COR-L47 (cell line): ENCODE measurements at regions not wholly inside any gene's neighbourhood (a gene's known extent, or its start where the extent isn't known, plus 50 kb on each side); places are given as distances from the start of the nearest gene placed in this dataset.
"Not testable (repeated sequence)": the region's sequence is repeated elsewhere in the genome, so short reads cannot be mapped to it uniquely, and the experiment has no call there.

Experiments used
- DNase-seq: peaks from one replicate; lab custom pipeline; 2025; lab: John Stamatoyannopoulos, UW

- no peak for DNase-seq
These were observed 212.7 kb downstream of the CENPC start for GRCh38 chr4:67332627-67333026.

DNA sequence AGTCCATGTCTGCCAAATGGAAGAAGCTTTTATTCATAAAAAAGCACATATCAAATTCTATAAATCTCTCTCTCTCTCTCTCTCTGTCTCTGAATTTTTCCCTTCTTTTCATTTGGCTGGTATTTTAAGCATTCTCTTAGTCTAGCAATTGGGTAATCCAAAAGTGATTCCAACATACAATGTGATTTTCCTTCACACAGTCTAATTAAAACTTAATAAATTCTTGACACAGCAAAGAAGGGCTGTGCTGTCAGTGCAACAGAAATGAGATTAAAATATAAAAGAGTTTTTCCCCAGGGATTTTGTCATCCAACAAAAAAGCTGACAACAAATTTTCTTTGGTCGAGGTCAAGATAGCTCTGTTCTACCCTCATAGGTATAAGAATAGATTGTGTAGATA, 216.9 kb downstream of the CENPC start:
- DNase-seq: no peak

GRCh38 chr4:67328018-67328278, 217.4 kb downstream of the CENPC start:
- no peak for DNase-seq

DNA sequence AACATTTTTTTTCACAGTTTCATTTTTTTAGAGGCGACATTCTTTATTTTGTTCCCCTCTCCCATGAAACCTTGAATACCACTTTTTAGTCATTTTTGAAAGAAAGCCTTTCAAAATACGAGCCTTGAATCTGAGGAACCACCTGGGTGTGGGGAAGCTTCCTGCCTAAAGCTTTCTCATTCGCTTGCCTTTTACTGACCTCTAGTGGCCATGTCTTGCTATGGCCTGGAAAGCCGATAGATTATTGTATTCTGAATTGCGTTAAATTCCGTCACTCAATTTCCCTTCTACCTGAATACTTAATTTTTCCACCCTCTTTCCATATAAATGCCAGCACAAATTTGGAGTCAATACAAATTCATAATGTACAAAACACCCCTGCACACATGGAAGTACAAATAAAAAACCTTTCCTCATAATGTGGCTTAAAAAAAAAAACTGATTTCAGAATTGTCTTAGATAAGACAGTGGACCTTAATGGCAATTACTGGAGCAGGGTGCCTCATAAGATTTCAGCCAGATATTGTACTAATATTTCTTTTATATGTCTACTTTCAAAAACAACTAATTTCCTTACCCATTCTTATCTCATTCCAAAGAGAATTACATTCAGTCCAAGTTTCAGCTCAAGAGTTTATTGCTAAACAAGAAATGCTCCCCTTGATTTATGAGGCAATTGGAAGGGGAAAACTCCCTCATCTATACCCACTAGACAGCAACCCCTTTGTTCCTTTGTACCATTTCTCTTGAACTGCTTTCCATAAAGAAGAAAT, 217.9 kb downstream of the CENPC start:
- DNase-seq: peak; percentile 58

GRCh38 chr4:67325791-67326190, 219.5 kb downstream of the CENPC start:
- DNase-seq: peak; percentile 64

DNA sequence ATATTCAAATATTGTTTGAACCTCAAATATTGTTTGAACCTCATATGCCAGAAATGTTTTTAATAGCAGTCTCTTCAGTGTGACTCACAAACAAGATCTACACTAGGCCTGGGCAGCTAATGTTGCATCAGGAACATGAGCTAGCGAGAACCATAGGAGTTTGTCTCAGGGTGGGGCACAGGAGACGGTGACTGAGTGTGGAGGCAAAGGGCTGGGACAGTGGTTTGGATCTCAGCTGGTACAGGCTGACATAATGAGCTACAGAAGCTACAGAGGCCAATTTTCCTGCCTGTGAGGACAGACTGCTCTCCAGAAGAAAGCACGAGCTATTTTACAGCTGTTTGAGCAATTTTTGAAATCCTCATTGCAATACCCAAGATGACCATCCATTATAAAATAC, 224.7 kb downstream of the CENPC start:
- DNase-seq: no peak

DNA sequence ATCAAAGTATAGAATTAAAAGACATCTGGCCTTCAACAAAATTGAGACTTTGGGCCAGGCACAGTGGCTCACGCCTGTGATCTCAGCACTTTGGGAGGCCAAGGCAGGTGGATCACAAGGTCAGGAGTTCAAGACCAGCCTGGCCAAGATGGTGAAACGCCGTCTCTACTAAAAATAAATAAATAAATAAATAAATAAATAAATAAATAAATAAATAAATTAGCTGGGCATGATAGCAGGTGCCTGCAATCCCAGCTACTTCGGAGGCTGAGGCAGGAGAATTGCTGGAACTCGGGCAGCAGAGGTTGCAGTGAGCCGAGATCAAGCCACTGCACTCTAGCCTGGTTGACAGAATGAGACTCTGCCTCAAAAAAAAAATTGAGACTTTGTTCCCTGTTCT, 225.7 kb downstream of the CENPC start:
- DNase-seq: not testable (repeated sequence)

DNA sequence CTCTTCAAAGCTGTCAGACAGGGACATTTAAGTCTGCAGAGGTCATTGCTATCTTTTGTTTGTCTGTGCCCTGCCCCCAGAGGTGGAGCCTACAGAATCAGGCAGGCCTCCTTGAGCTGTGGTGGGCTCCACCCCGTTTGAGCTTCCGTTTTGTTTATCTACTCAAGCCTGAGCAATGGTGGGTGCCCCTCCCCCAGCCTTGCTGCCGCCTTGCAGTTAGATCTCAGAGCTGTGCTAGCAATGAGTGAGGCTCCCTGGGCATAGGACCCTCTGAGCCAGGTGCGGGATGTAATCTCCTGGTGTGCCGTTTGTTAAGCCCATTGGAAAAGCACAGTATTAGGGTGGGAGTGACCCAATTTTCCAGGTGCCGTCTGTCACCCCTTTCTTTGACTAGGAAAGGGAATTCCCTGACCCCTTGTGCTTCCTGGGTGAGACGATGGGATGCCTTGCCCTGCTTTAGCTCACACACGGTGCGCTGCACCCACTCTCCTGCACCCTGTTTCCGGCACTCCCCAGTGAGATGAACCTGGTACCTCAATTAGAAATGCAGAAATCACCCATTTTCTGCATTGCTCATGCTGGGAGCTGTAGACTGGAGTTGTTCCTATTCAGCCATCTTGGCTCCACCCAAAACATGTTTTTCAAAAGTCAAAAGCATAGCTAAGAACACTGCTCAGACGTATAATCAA, 244.7 kb downstream of the CENPC start:
- not testable (repeated sequence) for DNase-seq

DNA sequence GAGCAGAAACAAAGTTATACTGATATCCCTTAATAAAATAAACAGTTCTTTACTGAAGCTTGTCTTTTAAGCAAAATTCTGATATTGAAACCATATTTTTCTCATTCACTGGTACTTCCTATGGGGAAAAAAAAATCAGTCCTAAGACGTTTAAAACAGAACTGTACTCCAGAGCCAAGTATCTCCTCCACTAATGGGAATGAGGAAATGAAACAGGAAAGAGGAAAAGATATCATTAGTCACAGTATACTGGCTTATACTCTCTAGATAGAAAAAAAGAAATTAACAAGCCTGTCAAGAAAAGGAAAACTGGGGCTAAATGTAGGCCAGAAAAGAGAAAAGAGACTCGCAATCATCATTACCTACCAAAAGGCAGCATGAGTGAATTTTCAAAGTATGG, 252.7 kb downstream of the CENPC start:
- DNase-seq: no peak

DNA sequence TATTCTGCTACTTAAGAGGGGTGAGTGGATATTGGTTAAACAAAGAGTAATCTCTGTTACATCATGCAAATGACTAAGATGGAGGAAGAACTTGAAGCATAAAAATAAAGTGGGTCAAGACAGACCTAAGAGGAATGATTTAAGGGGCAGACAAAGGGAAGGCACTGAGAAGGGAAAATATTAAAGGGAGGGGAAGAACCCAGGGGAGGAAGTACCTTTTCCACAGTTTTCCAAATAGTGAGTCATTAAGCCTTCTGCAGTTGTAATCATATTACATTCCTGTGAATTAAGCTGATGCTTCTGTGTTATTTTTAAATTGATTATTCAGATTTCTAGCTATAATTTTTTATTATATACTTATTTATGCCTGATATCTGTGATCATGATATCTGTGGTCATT, 253.3 kb downstream of the CENPC start:
- DNase-seq: no peak

DNA sequence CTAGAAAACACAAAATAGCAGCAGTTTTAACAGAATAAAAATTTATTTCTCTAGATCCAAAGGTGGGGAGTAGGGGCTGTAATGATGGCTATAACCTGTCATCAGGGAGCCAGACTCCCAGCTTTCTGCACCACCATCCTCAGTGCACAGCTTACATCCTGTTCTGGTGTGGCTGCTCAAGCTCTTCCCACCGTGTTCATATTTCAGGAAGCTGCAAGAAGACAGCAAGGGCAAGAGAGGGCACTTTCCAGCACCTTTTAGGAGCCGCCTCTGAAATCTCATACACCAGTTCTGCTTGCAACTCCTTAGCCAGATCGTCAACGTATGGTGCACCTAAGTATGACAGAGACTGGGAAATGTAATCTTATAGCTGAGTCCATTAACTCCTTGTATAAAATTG, 253.7 kb downstream of the CENPC start:
- no peak for DNase-seq

DNA sequence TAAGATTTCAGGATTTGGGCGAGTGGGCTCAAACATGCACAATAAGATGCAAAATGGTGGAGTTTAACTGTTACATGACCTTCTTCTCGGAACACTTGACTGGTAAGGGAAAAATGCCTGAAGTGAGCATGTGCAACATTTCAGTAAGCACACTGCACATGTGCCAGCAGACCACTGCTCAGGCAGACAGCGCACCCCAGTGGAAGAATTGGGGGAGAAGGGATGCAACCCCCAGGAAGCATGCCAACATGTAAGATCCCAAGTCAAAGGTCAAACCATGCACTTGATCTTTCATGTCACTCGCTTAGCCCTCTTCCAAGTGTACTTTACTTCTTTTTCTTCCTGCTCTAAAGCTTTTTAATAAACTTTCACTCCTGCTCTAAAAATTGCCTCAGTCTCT, 256.3 kb downstream of the CENPC start:
- DNase-seq: peak; percentile 44

GRCh38 chr4:67286724-67287123, 258.6 kb downstream of the CENPC start:
- no peak for DNase-seq

- no peak for DNase-seq
These were observed 262.6 kb downstream of the CENPC start for GRCh38 chr4:67282749-67283148.

DNA sequence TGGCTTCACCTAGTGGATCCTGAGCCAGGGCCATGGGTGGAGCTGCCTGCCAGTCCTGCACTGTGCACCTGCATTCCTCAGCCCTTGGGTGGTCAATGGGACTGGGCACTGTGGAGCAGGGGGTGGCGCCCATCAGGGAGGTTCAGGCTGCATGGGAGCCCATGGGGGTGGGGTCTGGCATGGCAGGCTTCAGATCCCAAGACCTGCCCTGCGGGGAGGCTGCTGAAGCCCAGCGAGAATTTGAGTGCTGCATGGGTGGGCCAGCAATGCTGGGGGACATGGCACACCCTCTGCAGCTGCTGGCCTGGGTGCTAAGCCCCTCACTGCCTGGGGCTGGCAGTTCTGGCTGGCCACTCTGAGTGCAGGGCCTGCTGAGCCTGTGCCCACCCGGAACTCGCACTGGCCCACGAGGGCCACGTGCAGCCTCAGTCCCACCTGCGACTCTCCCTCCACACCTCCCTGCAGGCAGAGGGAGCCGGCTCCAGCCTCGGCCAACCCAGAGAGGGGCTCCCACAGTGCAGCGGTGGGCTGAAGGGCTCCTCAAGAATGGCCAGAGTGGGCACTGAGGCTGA, 270.0 kb downstream of the CENPC start:
- DNase-seq: no peak

DNA sequence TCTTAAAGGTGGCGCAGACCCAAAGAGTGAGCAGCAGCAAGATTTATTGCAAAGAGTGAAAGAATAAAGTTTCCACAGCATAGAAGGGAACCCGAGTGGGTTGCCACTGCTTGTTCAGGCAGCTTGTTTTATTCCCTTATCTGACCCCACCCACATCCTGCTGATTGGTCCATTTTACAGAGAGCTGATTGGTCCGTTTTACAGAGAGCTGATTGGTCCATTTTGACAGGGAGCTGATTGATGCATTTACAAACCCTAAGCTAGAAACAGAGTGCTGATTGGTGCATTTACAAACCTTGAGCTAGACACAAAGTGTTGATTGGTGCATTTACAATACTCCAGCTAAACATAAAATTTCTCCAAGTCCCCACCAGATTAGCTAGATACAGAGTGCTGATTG, 270.6 kb downstream of the CENPC start:
- not testable (repeated sequence) for DNase-seq

- DNase-seq: no peak
These were observed 271.6 kb downstream of the CENPC start for GRCh38 chr4:67273666-67274065.

DNA sequence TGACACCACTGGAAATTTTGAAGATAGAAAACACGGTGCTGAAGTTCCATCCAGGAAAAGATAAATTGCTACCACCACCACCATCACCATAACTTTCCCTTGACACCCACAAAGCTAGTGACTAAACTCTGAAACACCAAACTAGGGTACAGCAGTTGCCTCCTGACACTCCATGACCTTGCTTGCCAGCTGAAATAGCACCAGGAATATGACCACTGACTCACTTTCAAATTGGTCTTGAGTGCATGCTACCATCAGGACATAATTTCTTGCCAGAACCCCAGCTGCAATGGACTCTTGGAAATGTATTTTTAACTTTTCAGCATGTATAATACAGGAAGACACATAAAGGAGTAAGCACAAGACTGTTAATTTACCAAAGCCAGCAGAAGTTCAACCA, 283.3 kb downstream of the CENPC start:
- DNase-seq: no peak

- no peak for DNase-seq
These were observed 288.8 kb downstream of the CENPC start for GRCh38 chr4:67256388-67257043.

DNA sequence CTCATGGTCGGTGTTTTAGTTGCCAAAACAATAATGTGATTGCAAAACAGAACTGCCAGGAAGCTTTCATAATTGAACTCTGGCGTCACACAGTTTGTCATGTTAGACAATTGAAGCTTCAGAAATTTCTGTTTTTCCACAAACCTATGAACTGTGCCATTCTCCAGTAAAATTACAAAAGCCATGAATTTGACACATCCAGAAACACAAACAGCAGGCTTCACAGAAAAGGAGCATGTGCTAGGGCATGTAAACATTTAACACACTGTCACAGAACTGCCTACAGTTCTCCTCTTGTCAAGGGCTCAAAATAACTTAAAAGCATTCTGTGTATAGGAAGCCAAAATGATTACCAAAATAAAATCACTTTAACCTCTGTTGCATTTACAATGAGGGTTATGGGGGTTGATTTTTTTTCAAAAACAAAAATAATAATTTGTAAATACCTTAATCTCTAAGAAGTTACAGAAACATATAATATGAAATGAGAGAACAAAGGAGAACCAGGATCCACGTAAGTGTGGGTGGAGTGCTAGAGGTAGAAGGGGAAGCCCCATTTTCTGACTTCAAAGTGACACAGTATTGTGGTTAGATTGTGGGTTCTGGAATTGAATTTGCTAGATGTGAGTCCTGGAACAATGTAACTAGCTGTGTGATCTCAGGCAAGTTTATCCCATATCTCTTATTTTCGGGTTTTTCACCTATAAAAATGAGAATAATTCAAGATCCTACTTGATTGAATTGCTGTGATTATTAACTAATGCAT, 295.0 kb downstream of the CENPC start:
- no peak for DNase-seq

DNA sequence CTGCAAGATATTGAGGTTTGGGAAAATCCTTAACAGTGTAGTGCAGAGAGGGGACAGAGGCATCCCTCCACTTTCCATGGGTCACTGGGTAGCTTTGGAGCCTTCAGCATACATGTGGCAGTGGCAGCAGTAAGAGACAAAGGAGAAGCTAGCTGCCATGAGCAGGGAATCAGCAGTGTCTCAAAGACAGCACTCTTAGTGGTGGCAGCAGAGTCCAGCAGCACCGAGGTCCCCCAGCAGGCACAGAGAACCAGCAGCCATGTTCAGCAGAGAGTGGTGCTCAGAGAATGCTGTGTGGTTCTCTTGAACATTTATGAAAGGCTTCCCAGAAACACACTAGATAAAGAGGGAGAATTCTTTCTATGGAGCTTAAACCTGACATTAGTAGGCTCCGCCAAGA, 308.5 kb downstream of the CENPC start:
- DNase-seq: no peak

GRCh38 chr4:67236318-67236717, 309.0 kb downstream of the CENPC start:
- no peak for DNase-seq
